Nephron progenitor cell (in vitro differentiated cells): ENCODE measurements at regions not wholly inside any gene's neighbourhood (a gene's known extent, or its start where the extent isn't known, plus 50 kb on each side); places are given as distances from the start of the nearest gene placed in this dataset.

ENCODE experiments used
- DNase-seq: peaks from one replicate; pipeline ENCODE4 v3.0.0; 2021
- H3K27ac Mint-ChIP-seq: 2 replicates; pipeline ENCODE4 v1.8.0; 2021; ENCODE audit warnings: mild to moderate bottlenecking, moderate library complexity, mixed read lengths
- H3K27me3 Mint-ChIP-seq: 2 replicates; pipeline ENCODE4 v1.8.0; 2021; ENCODE audit warnings: mild to moderate bottlenecking, low read depth, mixed read lengths; ENCODE audit not compliant: poor library complexity
- H3K36me3 Mint-ChIP-seq: 2 replicates; pipeline ENCODE4 v1.8.0; 2021; ENCODE audit warnings: low read depth, mixed read lengths
- H3K4me1 Mint-ChIP-seq: 2 replicates; pipeline ENCODE4 v1.8.0; 2021; ENCODE audit warnings: mixed read lengths
- H3K4me3 Mint-ChIP-seq: 2 replicates; pipeline ENCODE4 v1.8.0; 2021; ENCODE audit warnings: mild to moderate bottlenecking, moderate library complexity, mixed read lengths
- H3K9me3 Mint-ChIP-seq: 2 replicates; pipeline ENCODE4 v1.8.0; 2021; ENCODE audit warnings: mild to moderate bottlenecking, moderate library complexity, mixed read lengths
- CTCF ChIP-seq: fragments of 200-600 bp; sonication (generic); IDR thresholded peaks from 2 replicates; pipeline ENCODE4 v1.5.0; 2021; ENCODE audit warnings: antibody characterized with exemption

- H3K4me3 Mint-ChIP-seq = no peak overlapping the region
- no peak for TF ChIP-seq CTCF
- H3K4me1 Mint-ChIP-seq = no peaks in the 10 kb centered on the region
- no peaks in the 10 kb centered on the region for H3K27me3 Mint-ChIP-seq
- H3K36me3 Mint-ChIP-seq = no peaks in the 10 kb centered on the region
- DNase-seq = no peak
- H3K27ac Mint-ChIP-seq = no peak overlapping the region
- no peaks in the 10 kb centered on the region for H3K9me3 Mint-ChIP-seq
Measured at GRCh38 chr18:40882468-40882867, 1072.6 kb upstream of the PIK3C3 start.

- Mint-ChIP-seq H3K27me3 (no peaks in the 10 kb centered on the region), H3K4me1 (no peaks in the 10 kb centered on the region), H3K9me3 (no peaks in the 10 kb centered on the region), H3K27ac (no peak overlapping the region), H3K36me3 (no peaks in the 10 kb centered on the region), H3K4me3 (no peak overlapping the region)
- TF ChIP-seq CTCF = no peak
- DNase-seq = no peak
Measured at GRCh38 chr18:40878371-40878770, 1076.7 kb upstream of the PIK3C3 start.

- Mint-ChIP-seq H3K4me3 (no peak overlapping the region), H3K27ac (no peak overlapping the region)
Measured at GRCh38 chr18:40877096-40877495, 1077.9 kb upstream of the PIK3C3 start.

GRCh38 chr18:40875101-40875615 lies 1079.9 kb upstream of the PIK3C3 start:
- Mint-ChIP-seq H3K4me1 (no peaks in the 10 kb centered on the region), H3K27ac (no peak overlapping the region), H3K36me3 (no peaks in the 10 kb centered on the region), H3K27me3 (no peaks in the 10 kb centered on the region), H3K9me3 (no peaks in the 10 kb centered on the region), H3K4me3 (no peak overlapping the region)
- DNase-seq = no peak
- no peak for TF ChIP-seq CTCF

More at GRCh38 chr18:40877096-40877495, 1077.9 kb upstream of the PIK3C3 start:
- TF ChIP-seq CTCF = no peak
- Mint-ChIP-seq H3K4me1 (no peaks in the 10 kb centered on the region), H3K27me3 (no peaks in the 10 kb centered on the region), H3K36me3 (no peaks in the 10 kb centered on the region), H3K9me3 (no peaks in the 10 kb centered on the region)
- DNase-seq = no peak

GRCh38 chr18:40874233-40874632 lies 1080.8 kb upstream of the PIK3C3 start:
- Mint-ChIP-seq H3K27me3 (no peaks in the 10 kb centered on the region), H3K27ac (no peak overlapping the region), H3K4me3 (no peak overlapping the region), H3K4me1 (no peaks in the 10 kb centered on the region), H3K9me3 (no peaks in the 10 kb centered on the region), H3K36me3 (no peaks in the 10 kb centered on the region)
- no peak for TF ChIP-seq CTCF
- DNase-seq = no peak

- no peak for TF ChIP-seq CTCF
- Mint-ChIP-seq H3K4me3 (no peak overlapping the region), H3K27me3 (no peaks in the 10 kb centered on the region), H3K36me3 (no peaks in the 10 kb centered on the region), H3K27ac (no peak overlapping the region), H3K4me1 (no peaks in the 10 kb centered on the region), H3K9me3 (peaks cover 6% of the 10 kb centered on the region)
- DNase-seq = no peak
Measured at GRCh38 chr18:40868110-40868858, 1086.8 kb upstream of the PIK3C3 start.
